ENCODE measurements at regions not wholly inside any gene's neighbourhood (a gene's known extent, or its start where the extent isn't known, plus 50 kb on each side); places are given as distances from the start of the nearest gene placed in this dataset.

DNA sequence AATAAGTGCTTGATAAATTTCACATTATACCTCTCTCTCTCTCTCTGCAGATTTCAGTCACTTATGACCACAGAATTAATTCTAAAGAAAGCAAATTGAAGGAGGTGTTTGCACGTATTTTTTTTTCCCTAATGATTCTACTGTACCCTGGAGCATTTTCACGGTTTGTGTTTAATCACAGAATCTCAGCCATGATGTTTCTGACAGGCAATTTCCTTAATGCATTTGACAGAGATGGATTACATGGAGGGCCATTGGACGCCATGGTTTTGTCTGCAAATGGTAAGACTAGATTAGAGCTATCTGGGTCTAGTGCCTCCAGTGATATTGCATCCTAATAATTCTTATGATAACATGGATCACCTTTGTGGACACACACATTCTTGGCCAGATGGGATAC is 147.5 kb upstream of the RBFOX1 start:
- DNase-seq (ENCODE audit: low spot score) (no peak), FAIRE-seq (peak; percentile 63)

- no peak for FAIRE-seq
- DNase-seq (ENCODE audit: low spot score) = no peak
Measured at GRCh38 chr16:7183768-7184167, 148.9 kb upstream of the RBFOX1 start.

DNA sequence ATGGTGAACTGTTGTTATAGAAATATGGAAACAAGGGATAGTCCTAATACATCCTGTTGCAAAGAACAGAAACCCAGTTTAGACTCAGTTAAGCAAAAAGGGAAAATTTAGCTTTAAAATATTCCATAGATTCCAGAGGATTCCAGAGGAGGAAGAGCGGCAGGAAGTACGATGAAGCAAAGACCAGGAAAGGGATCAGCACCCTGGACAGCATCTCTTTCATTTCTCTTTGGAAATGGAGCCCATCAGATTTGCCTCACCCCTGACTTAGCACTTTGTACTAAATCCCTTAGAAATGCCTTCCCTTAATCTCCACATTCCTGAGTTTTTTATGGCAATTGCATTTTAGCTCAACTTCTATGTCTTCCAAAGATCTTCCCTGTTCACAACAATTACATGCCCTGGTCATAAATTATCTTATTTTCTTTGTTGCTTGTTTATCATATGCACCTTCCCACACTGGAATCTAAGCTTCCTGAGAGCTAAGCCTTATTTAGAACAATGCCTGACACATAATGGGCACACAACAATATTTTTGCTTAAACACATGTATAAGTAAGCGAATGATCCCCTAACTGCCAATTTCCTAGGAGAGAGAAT is 150.0 kb upstream of the RBFOX1 start:
- FAIRE-seq (no peak), DNase-seq (ENCODE audit: low spot score) (peak; percentile 55)

GRCh38 chr16:7177875-7178274 is 154.8 kb upstream of the RBFOX1 start:
- no peak for DNase-seq (ENCODE audit: low spot score)
- no peak for FAIRE-seq

- no peak for FAIRE-seq
- DNase-seq (ENCODE audit: low spot score) = no peak
Measured at GRCh38 chr16:7171151-7171550, 161.5 kb upstream of the RBFOX1 start.

DNA sequence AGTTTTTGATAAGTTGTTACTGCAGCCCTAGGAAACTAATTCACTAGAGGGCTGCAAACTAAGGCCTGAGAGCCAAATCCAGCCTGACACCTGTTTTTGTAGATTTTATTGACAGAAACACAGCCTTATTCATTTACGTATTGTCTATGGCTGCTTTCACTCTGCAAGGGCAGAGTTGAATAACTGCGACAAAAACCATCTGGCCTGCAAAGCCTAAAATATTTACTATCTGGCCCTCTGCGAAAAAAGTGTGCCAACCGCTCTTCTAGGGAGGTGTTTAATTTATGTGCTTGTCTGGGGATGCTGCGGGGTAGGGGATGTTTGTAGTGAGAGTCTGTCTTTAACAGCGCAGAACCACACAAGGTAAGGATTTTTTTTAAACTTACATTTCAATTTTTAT is 165.0 kb upstream of the RBFOX1 start:
- FAIRE-seq = no peak

DNA sequence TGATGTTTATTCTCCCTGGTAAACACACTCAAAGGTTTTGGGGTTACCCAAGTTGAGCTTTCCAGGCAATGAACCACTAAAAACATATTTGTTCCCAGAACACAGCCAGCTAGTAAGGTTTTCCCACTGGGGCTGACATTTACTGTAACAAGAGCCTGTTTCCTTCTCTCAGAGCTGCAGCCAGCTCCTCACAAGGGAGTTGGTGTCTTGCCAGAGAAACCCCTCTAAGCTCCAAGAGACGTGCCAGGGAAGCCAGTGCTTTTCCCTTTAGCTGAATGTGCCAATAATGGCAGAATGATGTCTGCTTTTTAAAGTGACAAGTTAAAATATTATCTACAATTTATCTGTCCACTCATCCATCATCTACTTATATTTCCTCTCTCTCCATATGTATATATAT is 170.8 kb upstream of the RBFOX1 start:
- peak; percentile 11 for DNase-seq (ENCODE audit: low spot score)
- no peak for FAIRE-seq

More for the DNA sequence above, 165.0 kb upstream of the RBFOX1 start:
- DNase-seq (ENCODE audit: low spot score) = no peak

DNA sequence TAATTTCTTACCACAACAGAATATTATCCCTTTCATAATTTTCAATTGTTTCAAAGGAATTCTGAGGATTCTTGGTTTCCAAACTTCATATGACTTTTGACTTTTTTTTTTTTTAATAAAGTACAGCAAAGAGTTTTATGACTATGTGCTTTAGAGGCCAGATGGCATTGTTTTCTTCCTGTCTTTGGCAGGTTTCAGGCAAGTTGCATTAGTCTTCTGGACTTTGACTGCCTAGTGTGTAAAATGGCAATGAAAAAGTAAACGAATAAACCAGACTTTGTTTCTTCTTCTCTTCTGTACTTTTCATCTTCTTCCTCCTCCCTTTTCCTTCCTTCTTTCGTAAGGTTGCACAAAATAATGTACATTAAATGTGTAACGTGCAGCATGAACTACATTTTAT is 172.6 kb upstream of the RBFOX1 start:
- FAIRE-seq = no peak

DNA sequence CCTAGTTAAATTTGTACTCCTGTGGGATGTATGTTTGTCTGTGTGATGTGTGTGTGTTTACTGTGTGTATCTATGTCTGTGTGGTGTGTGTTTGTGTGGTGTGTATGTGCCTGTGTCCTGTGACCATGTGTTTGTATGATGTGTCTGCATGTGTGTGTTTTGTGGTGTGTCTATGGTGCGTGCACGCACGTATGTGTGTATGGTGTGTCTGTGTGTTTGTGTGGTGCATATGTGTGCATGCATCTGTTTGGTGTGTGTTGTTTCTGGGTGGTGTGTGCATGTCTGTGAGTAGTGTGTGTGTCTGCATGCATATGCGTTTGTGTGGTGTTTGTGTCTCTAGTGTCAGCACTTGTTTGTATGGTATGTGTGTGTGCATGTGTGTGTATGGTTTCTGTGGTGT is 174.2 kb upstream of the RBFOX1 start:
- peak; percentile 75 for FAIRE-seq
- no peak for DNase-seq (ENCODE audit: low spot score)

More for the DNA sequence above, 172.6 kb upstream of the RBFOX1 start:
- no peak for DNase-seq (ENCODE audit: low spot score)

DNA sequence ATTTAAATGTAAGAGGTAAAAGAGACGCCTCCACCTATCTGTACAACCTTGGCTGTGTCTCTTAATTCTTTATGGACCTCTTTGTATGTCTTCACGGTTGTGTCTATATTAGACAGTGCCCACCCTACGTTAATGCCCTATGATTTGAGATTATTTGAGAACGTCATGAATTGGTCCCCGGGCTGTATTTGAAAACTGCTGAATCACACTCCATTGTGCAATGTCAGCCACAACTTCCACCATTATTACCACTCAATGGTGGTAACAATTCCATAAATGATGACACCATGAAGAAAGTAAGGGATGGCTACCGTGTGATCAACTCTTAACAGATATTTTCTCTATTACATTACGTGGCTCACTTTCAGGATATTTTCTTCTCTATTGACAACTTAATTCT is 182.4 kb upstream of the RBFOX1 start:
- FAIRE-seq (no peak), DNase-seq (ENCODE audit: low spot score) (no peak)

DNA sequence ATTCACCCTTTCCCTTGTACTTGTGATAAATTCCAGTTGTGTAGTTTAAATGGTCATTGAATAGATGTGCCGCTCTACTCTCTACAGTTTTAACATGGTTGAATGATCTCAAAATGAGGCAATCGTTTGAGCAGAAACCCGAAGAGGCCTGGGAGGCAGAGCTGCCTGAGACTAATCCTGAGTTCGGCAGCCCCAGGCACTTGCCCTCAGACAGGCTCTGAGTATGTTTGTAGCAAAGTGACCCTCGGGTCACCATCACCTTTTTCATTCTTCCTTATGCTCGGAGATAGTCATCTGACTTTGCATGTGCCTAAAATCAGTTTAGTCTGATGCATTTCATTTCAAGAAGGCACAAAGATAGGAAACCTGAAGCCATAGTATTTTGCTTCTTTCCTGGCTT is 184.0 kb upstream of the RBFOX1 start:
- DNase-seq (ENCODE audit: low spot score) (no peak), FAIRE-seq (no peak)

DNA sequence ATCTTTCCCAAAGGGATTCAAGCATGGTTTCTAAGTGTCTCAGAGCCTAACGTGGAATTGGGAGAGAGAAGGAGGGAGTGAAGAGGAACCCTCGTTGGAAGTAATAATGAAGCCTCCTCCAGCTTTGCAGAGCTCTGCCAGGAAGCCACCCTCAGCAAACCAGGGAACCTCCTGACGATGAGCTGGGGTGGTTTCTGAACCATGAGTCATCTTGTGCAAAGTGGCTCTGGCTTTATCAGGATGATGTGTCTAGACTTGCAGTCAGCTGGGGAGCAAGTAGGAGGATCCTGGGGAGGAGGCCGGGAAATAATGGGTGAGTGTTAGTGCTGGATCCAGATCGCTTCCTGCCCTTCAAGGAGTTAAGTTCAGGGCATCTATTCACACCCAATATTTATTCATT is 191.7 kb upstream of the RBFOX1 start:
- DNase-seq (ENCODE audit: low spot score) (peak; percentile 80), FAIRE-seq (no peak)

DNA sequence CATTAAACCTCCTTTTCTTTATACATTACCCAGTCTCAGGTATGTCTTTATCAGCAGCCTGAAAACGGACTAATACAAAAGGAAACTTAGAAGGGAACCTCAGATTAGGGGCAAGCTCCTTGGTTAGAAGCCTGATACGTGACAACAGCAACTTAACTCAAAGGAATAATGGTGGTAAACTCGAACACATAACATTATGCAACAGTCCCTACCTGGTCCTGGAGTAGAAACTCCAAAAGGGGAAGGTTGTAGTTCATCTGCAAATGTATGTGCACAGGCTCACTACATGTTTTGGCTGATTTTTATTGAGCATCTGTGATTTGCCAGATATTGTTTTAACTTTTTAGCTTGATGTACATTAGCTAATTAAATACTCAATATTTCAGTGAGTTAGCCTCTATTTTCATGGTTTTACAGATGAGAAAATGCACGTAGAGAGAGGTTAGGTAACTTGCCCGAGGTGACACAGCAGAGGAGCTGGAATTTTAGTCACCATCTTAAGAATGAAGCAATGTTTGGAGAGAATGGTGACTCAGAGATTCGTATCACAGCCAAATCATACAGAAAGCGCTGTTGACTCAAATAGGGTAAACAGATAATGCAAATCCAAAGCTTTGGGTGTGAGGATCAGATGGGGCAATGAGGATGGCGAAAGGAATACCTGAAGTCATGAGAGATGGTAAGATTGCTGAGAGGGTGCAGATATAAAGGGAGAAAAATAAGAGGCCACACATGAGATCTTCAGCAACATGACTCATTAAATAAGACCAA is 194.9 kb upstream of the RBFOX1 start:
- FAIRE-seq = peak; percentile 27
- peak; percentile 61 for DNase-seq (ENCODE audit: low spot score)

DNA sequence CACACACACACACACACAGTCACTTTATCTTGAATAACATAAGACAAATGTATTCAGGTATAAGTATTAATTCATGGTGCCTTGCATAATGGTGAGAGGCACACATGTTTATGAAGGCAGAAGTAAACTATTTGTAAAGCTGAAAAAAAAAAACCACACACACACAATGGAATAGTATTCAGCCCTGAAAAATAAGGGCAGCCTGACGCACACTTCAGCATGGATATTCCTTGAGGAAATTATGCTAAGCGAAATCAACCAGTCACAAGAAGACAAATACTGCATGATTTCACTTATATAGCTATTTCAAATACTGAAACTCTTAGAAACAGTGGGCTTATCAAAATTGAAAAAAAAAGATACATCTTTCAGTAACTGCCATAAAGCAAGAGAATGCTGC is 200.2 kb upstream of the RBFOX1 start:
- DNase-seq (ENCODE audit: low spot score) (no peak), FAIRE-seq (no peak)

DNA sequence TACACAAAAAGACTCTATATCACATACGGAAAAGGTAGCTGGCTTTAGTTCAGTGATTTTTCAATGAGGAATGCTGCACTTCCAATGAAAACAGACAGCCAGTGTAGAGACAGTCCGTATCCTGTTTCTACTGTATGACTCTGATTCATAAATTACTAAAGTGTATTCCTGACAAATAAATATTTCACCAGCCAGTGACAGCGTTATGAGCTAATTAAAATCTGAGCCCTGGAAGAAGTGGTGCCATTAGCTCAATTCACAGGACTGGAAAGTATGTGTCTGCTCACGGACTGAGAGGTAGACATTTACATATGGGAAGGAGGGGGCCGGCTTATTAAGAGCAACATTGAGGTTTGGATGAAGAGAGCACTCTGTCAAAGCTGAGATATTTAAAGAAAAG is 207.9 kb upstream of the RBFOX1 start:
- no peak for DNase-seq (ENCODE audit: low spot score)
- FAIRE-seq = no peak

GRCh38 chr16:7124242-7124641 is 208.4 kb upstream of the RBFOX1 start:
- DNase-seq (ENCODE audit: low spot score) (no peak), FAIRE-seq (no peak)

DNA sequence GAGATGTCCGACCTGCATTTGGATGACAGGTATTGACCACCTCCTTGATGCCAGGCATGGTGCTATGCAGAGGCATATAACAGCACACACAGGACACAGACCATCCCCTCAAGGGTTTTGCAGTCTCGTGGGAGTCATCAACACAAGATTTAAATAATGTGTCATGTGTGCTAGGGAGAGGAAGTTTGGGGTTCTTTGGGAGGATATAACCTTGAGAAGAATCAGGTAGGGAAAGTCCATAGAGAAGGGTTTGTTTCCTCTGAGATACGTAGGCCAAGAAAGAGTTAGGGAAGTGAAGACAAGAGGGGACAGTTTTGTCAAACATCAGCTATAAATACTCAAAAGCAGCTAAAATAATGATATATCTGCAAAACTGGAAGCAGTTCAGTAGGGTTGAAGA is 215.9 kb upstream of the RBFOX1 start:
- FAIRE-seq (no peak), DNase-seq (ENCODE audit: low spot score) (no peak)

- DNase-seq (ENCODE audit: low spot score) (no peak), FAIRE-seq (no peak)
Measured at GRCh38 chr16:7115898-7116297, 216.7 kb upstream of the RBFOX1 start.

DNA sequence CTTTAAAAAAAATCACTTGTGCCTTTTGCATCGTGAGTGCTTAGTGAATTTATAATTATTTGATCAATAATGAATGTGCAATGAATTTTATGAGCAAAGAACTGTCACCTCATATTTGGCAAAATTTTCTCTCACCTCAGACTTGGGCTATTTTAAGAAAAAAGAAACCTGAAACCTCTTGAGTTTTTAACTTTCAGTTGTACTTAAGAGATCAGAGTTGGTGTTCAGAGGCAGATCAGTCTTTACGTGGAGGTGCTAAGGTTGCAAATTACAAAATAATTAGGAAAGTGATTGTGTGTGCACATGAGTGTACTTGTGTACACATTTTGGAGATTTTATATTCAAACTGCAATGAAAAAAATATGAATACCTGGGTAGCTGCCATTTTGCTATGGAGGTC is 218.7 kb upstream of the RBFOX1 start:
- no peak for DNase-seq (ENCODE audit: low spot score)
- no peak for FAIRE-seq

GRCh38 chr16:7113395-7113794 is 219.2 kb upstream of the RBFOX1 start:
- FAIRE-seq (no peak), DNase-seq (ENCODE audit: low spot score) (no peak)

DNA sequence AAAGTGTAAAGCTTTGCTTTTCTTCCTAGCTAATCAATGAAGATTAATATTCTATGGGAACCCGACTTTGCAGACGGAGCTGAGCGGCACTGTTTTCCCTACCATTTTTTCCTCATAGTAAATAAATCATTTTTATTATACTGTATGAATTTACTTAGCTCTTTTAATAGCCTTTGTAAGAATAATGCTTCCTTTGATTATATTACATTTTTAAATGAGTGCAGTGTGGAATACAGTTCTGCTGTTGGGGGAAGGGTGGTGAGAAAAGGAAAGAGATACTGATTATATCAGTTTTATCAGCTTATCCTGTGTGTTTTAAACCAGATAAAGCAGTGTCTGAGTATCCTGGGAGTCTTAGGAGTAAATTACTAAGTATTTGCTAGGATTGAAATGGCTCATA is 221.4 kb upstream of the RBFOX1 start:
- no peak for DNase-seq (ENCODE audit: low spot score)
- FAIRE-seq = no peak

DNA sequence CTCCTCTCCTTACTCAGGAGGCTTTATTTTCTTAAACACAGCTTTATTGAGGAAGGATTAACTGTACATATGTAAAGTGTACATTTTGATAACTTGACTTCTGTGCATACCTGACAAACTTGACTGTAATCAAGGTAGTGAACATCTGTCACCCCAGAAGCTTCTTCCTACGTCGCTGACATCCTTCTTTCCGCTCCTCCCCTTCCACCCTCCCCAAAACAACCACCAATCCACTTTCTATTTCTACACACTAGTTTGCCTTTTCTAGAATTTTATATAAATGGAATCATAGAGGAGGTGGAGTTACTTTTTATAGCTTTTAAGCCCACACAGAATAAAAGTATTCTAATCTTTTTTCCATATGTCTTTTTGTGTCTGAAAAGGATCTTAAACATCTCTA is 225.2 kb upstream of the RBFOX1 start:
- FAIRE-seq (no peak), DNase-seq (ENCODE audit: low spot score) (no peak)

GRCh38 chr16:7103056-7103455 is 229.6 kb upstream of the RBFOX1 start:
- DNase-seq (ENCODE audit: low spot score) (no peak), FAIRE-seq (no peak)
